Neural progenitor cell (in vitro differentiated cells): ENCODE measurements at regions not wholly inside any gene's neighbourhood (a gene's known extent, or its start where the extent isn't known, plus 50 kb on each side); places are given as distances from the start of the nearest gene placed in this dataset.

Experiments
- CTCF ChIP-seq: fragments of 200-600 bp; sonication (generic); IDR thresholded peaks from 2 replicates; pipeline ENCODE4 v1.5.1; 2017; ENCODE audit warnings: antibody characterized with exemption, mild to moderate bottlenecking
- EZH2 ChIP-seq: fragments of 200-600 bp; sonication (generic); IDR thresholded peaks from 2 replicates; pipeline ENCODE4 v1.6.1; 2017; ENCODE audit warnings: antibody characterized with exemption, mild to moderate bottlenecking, moderate library complexity
- EZH2phosphoT487 ChIP-seq: fragments of 200-600 bp; sonication (generic); IDR thresholded peaks from 2 replicates; pipeline ENCODE4 v1.6.1; 2017; ENCODE audit warnings: antibody characterized with exemption

GRCh38 chr4:55753856-55754255 is 65.7 kb upstream of the EXOC1L start:
- TF ChIP-seq CTCF (no peak), EZH2 (no peak), EZH2phosphoT487 (no peak)
